Panc1 (cell line): ENCODE measurements at regions not wholly inside any gene's neighbourhood (a gene's known extent, or its start where the extent isn't known, plus 50 kb on each side); places are given as distances from the start of the nearest gene placed in this dataset.

ENCODE experiments used
- CTCF ChIP-seq: fragments of 450-650 bp; IDR thresholded peaks from 2 replicates; pipeline ENCODE4 v1.5.1; 2017; ENCODE audit warnings: mild to moderate bottlenecking
- POLR2AphosphoS5 ChIP-seq: IDR thresholded peaks from 2 replicates; pipeline ENCODE4 v1.6.1; 2012; ENCODE audit warnings: mild to moderate bottlenecking, low read depth, low read length, moderate library complexity
- TCF7L2 ChIP-seq: IDR thresholded peaks from 2 replicates; pipeline ENCODE4 v1.6.1; 2011; ENCODE audit warnings: mild to moderate bottlenecking, low read depth, low read length, inconsistent platforms

GRCh38 chr12:67468549-67469245, 179.8 kb upstream of the DYRK2 start:
- TF ChIP-seq CTCF = no peak
- TF ChIP-seq POLR2AphosphoS5 = no peak
- TF ChIP-seq TCF7L2 = no peak
